ENCODE measurements at regions not wholly inside any gene's neighbourhood (a gene's known extent, or its start where the extent isn't known, plus 50 kb on each side); places are given as distances from the start of the nearest gene placed in this dataset.
"Not testable (repeated sequence)": the region's sequence is repeated elsewhere in the genome, so short reads cannot be mapped to it uniquely, and the experiment has no call there.

DNA sequence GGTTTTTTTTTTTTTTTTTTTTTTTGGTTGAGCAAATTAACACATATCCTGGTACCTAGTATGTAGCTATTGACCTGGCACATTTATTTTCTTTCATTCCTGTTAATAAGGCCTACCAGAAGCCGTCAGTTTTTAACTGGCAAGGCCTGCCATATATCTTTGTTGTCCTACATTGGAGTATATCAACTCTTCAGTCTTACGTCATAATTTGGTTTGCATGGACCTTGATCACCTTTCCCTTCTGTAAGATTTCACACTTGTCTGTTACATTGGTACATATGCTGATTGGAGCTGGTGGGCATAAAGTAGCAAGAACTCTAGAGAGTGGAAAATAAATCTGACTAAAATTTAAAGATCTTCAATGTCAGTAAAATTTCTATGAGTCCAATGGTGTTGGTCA, 1658.0 kb downstream of the C4orf33 start:
- DNase-seq (ENCODE audit: low read depth in 2 of 2) = no peak

GRCh38 chr4:130760246-130760645, 1664.3 kb downstream of the C4orf33 start:
- DNase-seq (ENCODE audit: low read depth in 2 of 2) = no peak

GRCh38 chr4:130767384-130767783, 1671.4 kb downstream of the C4orf33 start:
- DNase-seq (ENCODE audit: low read depth in 2 of 2) = not testable (repeated sequence)

- not testable (repeated sequence) for DNase-seq (ENCODE audit: low read depth in 2 of 2)
Measured at GRCh38 chr4:130772966-130773365, 1677.0 kb downstream of the C4orf33 start.

- no peak for DNase-seq (ENCODE audit: low read depth in 2 of 2)
Measured at GRCh38 chr4:130808492-130808891, 1712.5 kb downstream of the C4orf33 start.

- no peak for DNase-seq (ENCODE audit: low read depth in 2 of 2)
Measured at GRCh38 chr4:130812117-130812765, 1716.3 kb downstream of the C4orf33 start.

DNA sequence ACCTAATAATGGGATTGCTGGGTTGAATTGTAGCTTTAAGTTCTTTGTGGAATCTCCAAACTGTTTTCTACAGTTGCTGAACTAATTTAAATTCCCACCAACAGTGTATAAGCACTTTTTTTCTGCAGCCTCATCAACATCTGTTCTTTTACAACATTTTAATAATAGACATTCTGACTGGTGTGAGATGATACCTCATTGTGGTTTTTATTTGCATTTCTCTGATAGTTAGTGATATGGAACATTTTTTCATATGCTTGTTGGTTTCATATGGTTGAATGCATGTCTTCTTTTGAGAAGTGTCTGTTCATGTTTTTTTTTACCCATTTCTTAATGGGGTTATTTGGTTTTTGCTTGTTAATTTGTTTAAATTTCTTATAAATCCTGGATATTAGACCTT, 1718.9 kb downstream of the C4orf33 start:
- no peak for DNase-seq (ENCODE audit: low read depth in 2 of 2)

- DNase-seq (ENCODE audit: low read depth in 2 of 2) = no peak
Measured at GRCh38 chr4:130820448-130820847, 1724.5 kb downstream of the C4orf33 start.

DNA sequence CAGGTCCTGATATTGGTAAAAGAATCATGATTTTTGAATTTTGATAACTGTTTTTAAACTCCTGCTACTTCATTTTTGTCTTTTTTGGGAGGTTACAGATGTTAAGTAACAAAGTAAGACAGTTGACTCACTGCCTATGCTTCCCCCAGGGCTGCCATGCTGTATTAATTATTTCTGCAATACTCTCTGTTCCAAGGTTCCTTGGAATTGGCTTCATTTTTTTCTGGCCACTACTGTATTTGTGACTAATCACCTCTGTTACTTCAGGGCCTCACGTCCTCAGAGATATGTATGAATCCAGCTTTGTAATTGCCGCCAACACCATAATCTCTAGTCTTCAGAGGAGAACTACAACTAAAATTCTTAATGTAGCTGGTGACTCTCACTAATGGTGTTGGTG, 1729.3 kb downstream of the C4orf33 start:
- no peak for DNase-seq (ENCODE audit: low read depth in 2 of 2)

GRCh38 chr4:130850019-130850524, 1754.1 kb downstream of the C4orf33 start:
- no peak for DNase-seq (ENCODE audit: low read depth in 2 of 2)

DNA sequence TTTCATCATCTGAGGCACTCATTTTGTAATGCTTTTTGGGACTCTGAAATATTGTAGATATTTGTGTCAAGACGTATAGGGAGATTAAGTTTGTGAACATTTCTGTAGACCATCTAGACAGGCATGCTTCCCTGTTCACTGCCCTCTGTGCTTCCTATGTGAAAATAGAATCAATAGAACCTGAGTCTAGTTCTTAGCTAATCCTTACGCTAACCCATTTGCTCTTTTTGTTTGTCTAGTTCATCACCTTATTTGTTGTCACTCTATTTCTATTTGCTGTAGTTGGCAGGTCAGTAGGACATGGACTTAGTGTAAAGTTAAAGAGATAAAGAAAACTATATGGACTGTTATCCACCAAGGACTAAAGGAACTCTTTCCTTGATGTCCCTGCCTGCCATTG, 1755.2 kb downstream of the C4orf33 start:
- no peak for DNase-seq (ENCODE audit: low read depth in 2 of 2)

DNA sequence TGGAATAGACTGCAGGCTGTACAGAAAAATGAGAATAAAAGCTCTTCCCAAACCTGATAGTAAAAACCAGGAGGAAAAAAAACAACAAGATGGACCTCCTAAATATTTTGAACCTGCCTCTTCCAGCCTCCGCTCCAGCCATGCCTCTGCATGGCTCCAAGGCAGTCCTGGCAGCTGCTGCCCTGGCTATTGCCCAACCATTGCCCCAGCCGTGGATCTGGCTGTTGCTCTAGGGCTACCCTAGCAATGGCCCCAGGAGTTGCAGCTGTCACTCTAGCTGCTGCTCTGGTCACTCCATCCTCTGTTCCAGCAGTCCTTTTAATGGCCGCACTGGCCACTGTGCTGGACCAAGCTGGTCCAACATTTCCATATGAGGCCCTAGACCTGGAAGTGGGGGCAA, 1756.0 kb downstream of the C4orf33 start:
- DNase-seq (ENCODE audit: low read depth in 2 of 2) = no peak

DNA sequence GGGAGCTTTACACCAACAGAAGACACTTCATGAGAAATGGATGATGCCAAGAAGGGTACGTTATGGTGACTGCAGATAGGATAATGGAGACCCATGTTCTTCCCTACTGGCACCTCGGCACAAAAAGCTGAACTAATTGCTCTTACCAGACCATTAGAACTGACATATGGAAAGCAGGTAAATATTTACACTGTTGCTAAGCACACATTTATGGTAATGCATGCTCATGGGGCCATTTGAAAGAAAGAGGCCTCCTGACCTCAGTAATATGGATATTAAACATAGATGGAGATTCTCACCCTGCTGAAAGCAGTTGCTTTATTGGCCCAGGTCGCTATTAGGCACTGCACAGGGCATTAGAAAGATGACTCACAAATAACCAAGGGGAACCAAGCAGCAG, 1759.6 kb downstream of the C4orf33 start:
- DNase-seq (ENCODE audit: low read depth in 2 of 2) = no peak

GRCh38 chr4:130859991-130860390, 1764.0 kb downstream of the C4orf33 start:
- no peak for DNase-seq (ENCODE audit: low read depth in 2 of 2)

- DNase-seq (ENCODE audit: low read depth in 2 of 2) = no peak
Measured at GRCh38 chr4:130896920-130897319, 1801.0 kb downstream of the C4orf33 start.

DNA sequence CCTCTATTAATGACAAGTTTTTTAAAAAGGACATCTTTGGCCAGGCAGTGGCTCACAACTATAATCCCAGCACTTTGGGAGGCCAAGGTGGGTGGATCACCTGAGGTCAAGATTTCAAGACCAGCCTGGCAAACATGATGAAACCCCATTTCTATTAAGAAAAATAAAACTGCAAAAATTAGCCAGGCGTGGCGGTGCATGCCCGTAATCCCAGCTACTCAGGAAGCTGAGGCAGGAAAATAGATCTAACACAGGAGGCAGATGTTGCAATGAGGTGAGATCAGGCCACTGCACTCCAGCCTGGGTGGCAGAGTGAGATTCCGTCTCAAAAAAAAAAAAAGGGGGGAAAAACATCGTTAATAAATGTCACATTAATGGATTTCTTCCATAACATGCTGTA, 1805.4 kb downstream of the C4orf33 start:
- DNase-seq (ENCODE audit: low read depth in 2 of 2) = no peak

DNA sequence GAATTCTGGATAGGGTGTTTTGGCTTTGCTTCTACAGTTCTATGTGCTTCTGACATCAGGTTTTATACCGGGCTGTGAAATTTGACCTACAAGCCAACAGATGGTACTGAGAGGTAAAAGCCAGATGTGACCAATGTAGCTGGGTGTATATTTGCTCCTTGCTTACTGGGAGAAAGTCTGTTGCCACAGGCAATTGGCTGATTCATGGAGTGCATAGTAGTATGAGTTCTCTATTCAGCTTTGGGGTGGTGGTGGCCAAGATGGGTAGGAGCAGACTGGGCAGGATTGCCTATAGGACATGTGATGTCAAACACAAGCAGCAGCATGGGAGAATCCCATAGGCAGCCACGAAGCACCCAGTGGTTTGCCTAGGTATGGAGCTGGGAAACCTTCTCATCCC, 1827.0 kb downstream of the C4orf33 start:
- DNase-seq (ENCODE audit: low read depth in 2 of 2) = no peak

- no peak for DNase-seq (ENCODE audit: low read depth in 2 of 2)
Measured at GRCh38 chr4:130955520-130955919, 1859.6 kb downstream of the C4orf33 start.

DNA sequence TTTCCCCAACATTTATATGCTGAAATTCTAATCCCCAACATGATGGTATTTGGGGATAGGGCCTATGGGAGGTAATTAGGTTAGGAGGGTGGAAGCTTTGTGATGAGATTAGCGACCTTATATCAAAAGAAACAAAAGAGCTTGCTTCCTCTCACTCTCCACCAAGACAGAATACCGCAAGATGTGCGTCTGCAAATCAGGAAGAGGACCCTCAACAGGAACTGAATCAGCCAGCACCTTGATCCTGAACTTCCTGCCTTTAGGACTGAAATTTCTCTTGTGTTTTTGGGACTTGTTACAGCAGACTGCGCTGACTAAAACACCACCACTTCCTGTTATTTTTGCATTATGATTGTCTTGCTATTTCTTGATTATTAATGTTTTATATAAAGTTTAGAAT, 1889.4 kb downstream of the C4orf33 start:
- DNase-seq (ENCODE audit: low read depth in 2 of 2) = no peak

DNA sequence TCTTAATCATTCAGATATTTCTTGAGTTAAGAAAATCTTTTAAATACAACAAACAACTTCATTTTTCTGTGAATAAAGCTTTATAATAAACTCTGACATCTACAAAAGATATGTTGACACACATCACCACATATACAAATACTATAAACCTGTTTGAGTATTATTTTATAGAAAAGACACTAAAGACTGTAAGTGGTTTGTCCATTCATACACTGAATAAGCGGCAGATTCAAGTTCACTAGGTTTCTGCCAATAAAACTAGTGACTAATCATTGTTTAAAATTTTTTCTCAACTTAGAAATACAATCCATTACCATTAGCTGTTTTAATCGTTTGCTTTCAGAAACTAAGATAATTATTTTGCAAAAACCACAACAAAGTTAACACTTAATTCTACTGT, 1900.0 kb downstream of the C4orf33 start:
- DNase-seq (ENCODE audit: low read depth in 2 of 2) = no peak

DNA sequence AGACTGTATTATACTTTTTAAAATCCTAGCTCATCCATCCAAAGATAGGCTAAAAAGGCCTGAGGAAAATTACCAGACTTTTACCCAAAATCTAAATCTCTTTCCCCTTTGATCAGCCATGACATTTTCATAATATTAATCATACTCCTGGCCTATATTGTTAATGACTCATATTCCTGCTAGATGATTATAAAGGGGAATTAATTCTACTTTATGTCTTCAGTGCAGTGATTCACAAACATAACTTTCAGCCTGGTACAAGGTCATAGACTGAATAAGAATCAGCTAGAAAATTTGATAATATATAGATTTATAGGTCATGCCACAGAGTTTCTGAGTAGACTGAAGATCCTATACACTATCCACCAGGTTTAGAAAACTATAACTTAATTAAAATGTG, 1905.4 kb downstream of the C4orf33 start:
- no peak for DNase-seq (ENCODE audit: low read depth in 2 of 2)

GRCh38 chr4:131002132-131002531, 1906.2 kb downstream of the C4orf33 start:
- no peak for DNase-seq (ENCODE audit: low read depth in 2 of 2)

- DNase-seq (ENCODE audit: low read depth in 2 of 2) = no peak
Measured at GRCh38 chr4:131006388-131006787, 1910.4 kb downstream of the C4orf33 start.

- DNase-seq (ENCODE audit: low read depth in 2 of 2) = not testable (repeated sequence)
Measured at GRCh38 chr4:131011961-131012360, 1916.0 kb downstream of the C4orf33 start.

All from stimulated activated CD8-positive, alpha-beta memory T cell treated with anti-CD3 and anti-CD28 coated beads, Interleukin-2, amount 100 ng/mL, for 48 hours (primary cell).